GM13976 (cell line): ENCODE measurements at regions not wholly inside any gene's neighbourhood (a gene's known extent, or its start where the extent isn't known, plus 50 kb on each side); places are given as distances from the start of the nearest gene placed in this dataset.

ENCODE experiments used
- DNase-seq: peaks from one replicate; pipeline ENCODE4 v3.0.0; 2012; ENCODE audit warnings: low spot score
- in situ Hi-C: fragments of 300-500 bp; cut with MboI; formaldehyde crosslinking; loops from one replicate; pipeline ENCODE4 v1.12.0; 2022; ENCODE audit warnings: low sequenced_read_pairs, mixed read lengths, inconsistent platforms; ENCODE audit not compliant: unreplicated experiment
- TF ChIP-seq, protein P1 (sequence below): IDR thresholded peaks from 2 replicates; pipeline ENCODE4 v1.5.1; 2012; ENCODE audit warnings: borderline replicate concordance, mild to moderate bottlenecking; ENCODE audit not compliant: insufficient read depth; ENCODE audit errors: extremely low read depth, missing control alignments, control extremely low read depth

DNA sequence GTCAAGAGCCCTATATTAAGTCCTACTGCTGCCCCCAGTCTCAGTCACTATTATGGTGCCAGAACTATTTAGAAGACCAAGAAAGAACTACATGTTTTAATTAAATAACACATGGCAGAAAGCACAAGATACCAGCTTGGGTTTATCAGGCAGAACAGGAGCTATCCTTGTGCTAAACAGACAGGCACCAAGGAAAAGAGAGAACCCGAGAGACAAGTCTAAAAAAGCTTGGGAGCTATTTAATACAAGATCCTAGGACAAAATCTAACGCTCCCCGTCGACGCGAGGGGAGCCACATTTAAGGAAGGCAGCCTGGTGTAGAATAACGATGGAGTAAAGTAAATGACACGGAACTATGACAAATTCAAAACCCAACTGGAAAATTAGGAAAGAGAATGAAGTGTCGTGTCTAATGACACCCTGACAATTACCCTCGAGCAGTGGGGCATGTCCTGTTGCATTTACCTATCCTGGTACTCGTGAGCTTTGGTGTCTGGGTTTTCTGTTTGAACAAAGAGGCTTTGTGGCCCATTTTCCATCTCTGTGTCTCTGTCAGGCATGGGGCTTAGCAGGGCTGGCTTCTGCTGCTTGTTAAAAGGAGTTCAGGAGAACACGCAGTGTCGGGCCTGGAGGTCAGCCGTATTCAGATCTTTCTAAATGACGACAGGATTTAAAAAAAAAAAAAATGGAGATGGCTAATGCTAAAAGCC lies 140.6 kb downstream of the ETNK1 start:
- no peak for DNase-seq
- in situ Hi-C loops: no loop called here
- TF ChIP-seq, protein P1, sequence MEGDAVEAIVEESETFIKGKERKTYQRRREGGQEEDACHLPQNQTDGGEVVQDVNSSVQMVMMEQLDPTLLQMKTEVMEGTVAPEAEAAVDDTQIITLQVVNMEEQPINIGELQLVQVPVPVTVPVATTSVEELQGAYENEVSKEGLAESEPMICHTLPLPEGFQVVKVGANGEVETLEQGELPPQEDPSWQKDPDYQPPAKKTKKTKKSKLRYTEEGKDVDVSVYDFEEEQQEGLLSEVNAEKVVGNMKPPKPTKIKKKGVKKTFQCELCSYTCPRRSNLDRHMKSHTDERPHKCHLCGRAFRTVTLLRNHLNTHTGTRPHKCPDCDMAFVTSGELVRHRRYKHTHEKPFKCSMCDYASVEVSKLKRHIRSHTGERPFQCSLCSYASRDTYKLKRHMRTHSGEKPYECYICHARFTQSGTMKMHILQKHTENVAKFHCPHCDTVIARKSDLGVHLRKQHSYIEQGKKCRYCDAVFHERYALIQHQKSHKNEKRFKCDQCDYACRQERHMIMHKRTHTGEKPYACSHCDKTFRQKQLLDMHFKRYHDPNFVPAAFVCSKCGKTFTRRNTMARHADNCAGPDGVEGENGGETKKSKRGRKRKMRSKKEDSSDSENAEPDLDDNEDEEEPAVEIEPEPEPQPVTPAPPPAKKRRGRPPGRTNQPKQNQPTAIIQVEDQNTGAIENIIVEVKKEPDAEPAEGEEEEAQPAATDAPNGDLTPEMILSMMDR: no peak

- no peak for DNase-seq
- TF ChIP-seq, protein P1: no peak
- in situ Hi-C loops: no loop called here
Observed at GRCh38 chr12:22766911-22767420, 142.0 kb downstream of the ETNK1 start.

DNA sequence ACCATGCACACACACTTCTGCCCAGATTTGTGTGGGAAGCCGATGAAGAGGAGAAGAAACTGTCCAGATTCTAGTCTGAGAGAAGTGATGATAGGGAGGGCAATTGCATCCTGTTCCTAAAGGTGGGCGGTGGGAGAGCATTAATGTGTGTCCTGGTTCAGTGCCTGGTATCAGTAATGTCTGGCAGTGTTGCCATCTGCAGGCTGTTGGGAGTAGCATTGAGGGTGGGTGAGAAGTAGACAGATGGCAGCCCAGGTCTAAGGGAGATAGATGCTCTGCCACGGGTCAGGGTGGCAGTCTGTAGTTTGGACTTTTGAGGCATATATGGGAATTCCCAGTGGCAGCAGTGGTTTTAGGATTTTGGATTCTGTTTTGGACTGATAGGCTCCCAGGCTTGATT lies 156.4 kb downstream of the ETNK1 start:
- in situ Hi-C loops: no loop called here
- no peak for DNase-seq
- TF ChIP-seq, protein P1: no peak

DNA sequence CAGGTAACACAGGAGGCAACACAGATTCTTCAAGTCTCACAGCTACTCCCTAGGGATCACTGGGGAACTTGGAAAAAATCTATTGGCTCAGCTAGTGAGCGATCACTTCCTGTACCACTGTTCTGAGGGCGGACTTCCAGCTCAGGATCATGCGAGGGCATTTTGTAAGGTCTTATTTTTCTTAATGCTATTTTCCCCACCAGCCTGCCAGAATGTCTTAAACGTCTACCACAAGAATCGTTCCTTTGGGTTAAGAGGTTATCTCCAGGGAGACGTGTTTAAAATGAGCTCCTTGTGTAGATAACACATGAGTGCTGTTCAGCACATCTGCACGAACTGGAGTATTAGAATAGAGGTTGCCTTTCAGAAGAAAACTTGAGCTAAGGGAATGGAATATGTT lies 162.6 kb downstream of the ETNK1 start:
- TF ChIP-seq, protein P1: no peak
- DNase-seq: no peak
- in situ Hi-C loops: no loop called here

DNA sequence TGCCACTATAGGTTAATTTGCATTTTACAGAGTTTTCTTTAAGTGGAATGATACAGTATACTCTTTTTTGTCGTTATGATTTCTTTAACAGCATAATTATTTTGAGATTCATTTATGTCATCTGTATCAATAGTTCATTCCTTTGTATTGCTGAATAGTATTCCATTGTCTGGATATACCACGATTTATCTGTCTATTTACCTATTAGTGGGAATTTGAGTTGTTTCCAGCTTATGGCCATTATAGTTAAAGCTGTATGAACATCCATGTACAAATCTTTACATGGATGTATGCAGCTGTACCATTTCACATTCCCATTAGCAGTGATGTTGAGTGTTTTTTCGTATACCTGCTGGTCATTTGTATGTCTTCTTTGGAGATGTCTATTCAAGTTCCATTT lies 163.9 kb downstream of the ETNK1 start:
- in situ Hi-C loops: no loop called here
- TF ChIP-seq, protein P1: no peak
- no peak for DNase-seq

GRCh38 chr12:22792138-22792537 lies 167.2 kb downstream of the ETNK1 start:
- DNase-seq: no peak
- in situ Hi-C loops: no loop called here
- TF ChIP-seq, protein P1: no peak

- no peak for DNase-seq
- in situ Hi-C loops: no loop called here
- TF ChIP-seq, protein P1: no peak
Observed at GRCh38 chr12:22794017-22794416, 169.0 kb downstream of the ETNK1 start.
